Endothelial cell of umbilical vein (primary cell): ENCODE measurements at regions not wholly inside any gene's neighbourhood (a gene's known extent, or its start where the extent isn't known, plus 50 kb on each side); places are given as distances from the start of the nearest gene placed in this dataset.

Source experiments
- CTCF ChIP-seq, 2 donors: IDR thresholded peaks; 1 replicate in 1 of 2; 2 replicates in 1 of 2; pipeline ENCODE4 v1.5.1; 2011; ENCODE audit warnings: low read length in 2 of 2, mild to moderate bottlenecking in 2 of 2, moderate library complexity in 2 of 2, control low read depth in 1 of 2, inconsistent platforms in 1 of 2, low read depth in 1 of 2; ENCODE audit not compliant: insufficient read depth in 1 of 2; ENCODE audit errors: extremely low read depth in 1 of 2
- EZH2 ChIP-seq: IDR thresholded peaks from 2 replicates; pipeline ENCODE4 v1.6.1; 2012; ENCODE audit warnings: borderline replicate concordance, low read depth, mild to moderate bottlenecking, moderate library complexity, low read length, inconsistent platforms; ENCODE audit not compliant: severe bottlenecking
- GATA2 ChIP-seq: IDR thresholded peaks from 2 replicates; pipeline ENCODE4 v1.7.0; 2011; ENCODE audit warnings: low read depth, mild to moderate bottlenecking, moderate library complexity, mixed read lengths, low read length; ENCODE audit not compliant: insufficient read length, insufficient read depth
- JUN ChIP-seq: IDR thresholded peaks from 2 replicates; pipeline ENCODE4 v1.6.1; 2011; ENCODE audit warnings: borderline replicate concordance, low read depth; ENCODE audit not compliant: insufficient read length, insufficient read depth
- MYC ChIP-seq: IDR thresholded peaks from one replicate; pipeline ENCODE4 v1.6.1; 2011; ENCODE audit warnings: mild to moderate bottlenecking, low read depth, low read length
- POLR2A ChIP-seq: IDR thresholded peaks from 2 replicates; pipeline ENCODE4 v1.6.1; 2012; ENCODE audit warnings: low read depth, mild to moderate bottlenecking, control low read depth, low read length
- POLR2AphosphoS5 ChIP-seq: IDR thresholded peaks from 2 replicates; pipeline ENCODE4 v1.6.1; 2012; ENCODE audit warnings: low read depth, mild to moderate bottlenecking, control low read depth, low read length, moderate library complexity; ENCODE audit not compliant: insufficient read depth
- TF ChIP-seq, protein P1 (sequence below): IDR thresholded peaks from 2 replicates; pipeline ENCODE4 v1.6.1; 2011; ENCODE audit not compliant: insufficient read depth, insufficient read length

DNA sequence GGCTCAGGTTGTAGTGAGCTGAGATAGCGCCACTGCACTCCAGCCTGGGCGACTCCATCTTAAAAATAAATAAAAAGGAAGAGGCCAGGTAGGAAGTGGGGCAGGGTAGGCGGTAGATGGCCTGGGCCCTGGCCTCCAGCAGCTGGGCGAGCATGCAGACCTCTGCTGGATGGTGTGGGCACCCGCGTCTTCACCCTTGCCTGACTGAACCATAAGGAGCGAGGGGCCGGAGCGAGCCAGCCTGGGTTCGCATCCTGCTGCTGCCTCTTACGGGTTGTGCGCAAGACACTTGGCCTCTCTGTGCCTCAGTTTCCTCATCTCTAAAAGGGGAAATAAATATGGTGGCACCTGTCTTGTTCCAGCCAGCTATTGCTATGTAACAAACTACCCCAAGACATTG is 146.1 kb upstream of the GSE1 start:
- no peak for TF ChIP-seq CTCF (IDR thresholded peaks at IDR 0.05; ENCODE audit: extremely low read depth in 1 of 2, insufficient read depth in 1 of 2, low read depth in 1 of 2, low read length in 2 of 2)
- TF ChIP-seq POLR2A = no peak
- no peak for TF ChIP-seq EZH2
- no peak for TF ChIP-seq GATA2
- no peak for TF ChIP-seq POLR2AphosphoS5
- TF ChIP-seq MYC = no peak
- no peak for TF ChIP-seq JUN
- TF ChIP-seq, protein P1, sequence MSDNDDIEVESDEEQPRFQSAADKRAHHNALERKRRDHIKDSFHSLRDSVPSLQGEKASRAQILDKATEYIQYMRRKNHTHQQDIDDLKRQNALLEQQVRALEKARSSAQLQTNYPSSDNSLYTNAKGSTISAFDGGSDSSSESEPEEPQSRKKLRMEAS = no peak
